Vagina (tissue), 2 donors: ENCODE measurements at regions not wholly inside any gene's neighbourhood (a gene's known extent, or its start where the extent isn't known, plus 50 kb on each side); places are given as distances from the start of the nearest gene placed in this dataset.

Experiments used
- CTCF ChIP-seq, 3 experiments: fragments of 450-650 bp in 2 of 3; fragments of 200-600 bp in 1 of 3; sonication (generic) in 1 of 3; IDR thresholded peaks; one replicate each; pipeline ENCODE4 v1.5.1; 2017 to 2019; ENCODE audit warnings: antibody characterized with exemption in 3 of 3, mild to moderate bottlenecking in 2 of 3, moderate library complexity in 2 of 3
- POLR2A ChIP-seq, 2 donors: fragments of 450-650 bp; IDR thresholded peaks; one replicate each; pipeline ENCODE4 v1.6.1; 2017; ENCODE audit warnings: antibody characterized with exemption in 2 of 2, mild to moderate bottlenecking in 2 of 2, moderate library complexity in 2 of 2

- no peak for TF ChIP-seq CTCF (IDR thresholded peaks at IDR 0.05)
- no peak for TF ChIP-seq POLR2A (IDR thresholded peaks at IDR 0.05)
Observed at GRCh38 chr1:112043901-112044300, 54.4 kb upstream of the KCND3 start.
